HEK293T (cell line): ENCODE measurements at regions not wholly inside any gene's neighbourhood (a gene's known extent, or its start where the extent isn't known, plus 50 kb on each side); places are given as distances from the start of the nearest gene placed in this dataset.

Experiments
- BHLHE40 ChIP-seq: fragments of 450-650 bp; IDR thresholded peaks from 2 replicates; pipeline ENCODE4 v1.6.1; 2016; ENCODE audit warnings: mild to moderate bottlenecking, moderate library complexity, borderline replicate concordance
- FOXA1 ChIP-seq: fragments of 450-650 bp; IDR thresholded peaks from 2 replicates; pipeline ENCODE4 v1.6.1; 2016; ENCODE audit warnings: mild to moderate bottlenecking
- FOXM1 ChIP-seq: fragments of 450-650 bp; IDR thresholded peaks from 2 replicates; pipeline ENCODE4 v1.6.1; 2017; ENCODE audit warnings: mild to moderate bottlenecking, borderline replicate concordance

DNA sequence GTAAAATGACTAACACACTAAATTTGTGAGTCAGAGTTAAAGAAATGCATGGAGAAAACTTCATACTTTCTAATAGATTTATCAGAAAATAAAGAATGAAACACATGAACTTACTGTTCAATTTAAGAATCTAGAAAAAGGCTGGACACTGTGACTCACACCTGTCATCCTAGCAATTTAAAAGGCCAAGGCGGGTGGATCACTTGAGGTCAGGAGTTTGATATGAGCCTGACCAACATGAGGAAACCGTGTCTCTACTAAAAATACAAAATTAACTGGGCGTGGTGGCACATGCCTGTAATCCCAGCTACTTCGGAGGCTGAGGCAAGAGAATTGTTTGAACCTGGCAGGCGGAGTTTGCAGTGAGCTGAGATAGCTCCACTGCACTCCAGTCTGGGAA is 1106.2 kb upstream of the LRRN3 start:
- no peak for TF ChIP-seq FOXA1
- TF ChIP-seq BHLHE40 = no peak
- TF ChIP-seq FOXM1 = no peak
